HCT116 (cell line): ENCODE measurements at regions not wholly inside any gene's neighbourhood (a gene's known extent, or its start where the extent isn't known, plus 50 kb on each side); places are given as distances from the start of the nearest gene placed in this dataset.

Experiments
- ATAC-seq: fragments of 200-7000 bp; cut with Tn5 transposase; 2 replicates; pipeline ENCODE4 v1.9.1; 2020; ENCODE audit warnings: mild to moderate bottlenecking, moderate library complexity
- BruUV-seq: library from RNA; stranded (reverse); fragments of 400-500 nt; replicated peaks from 2 replicates; lab custom pipeline; 2021; lab: Mats Ljungman, UMichigan
- CTCF ChIA-PET: fragments of 300-600 bp; sonication (Branson Sonifier 250); formaldehyde crosslinking; loops from one replicate; lab custom pipeline; 2021; ENCODE audit warnings: antibody characterized with exemption; lab: Charles Lee
- POLR2A ChIA-PET: fragments of 300-600, 350-600 bp; sonication (Branson Sonifier 250); formaldehyde crosslinking; loops from one replicate; lab custom pipeline; 2021; ENCODE audit warnings: antibody characterized with exemption; lab: Charles Lee
- RAD21 ChIA-PET, 2 experiments: fragments of 300-600 bp; sonication (Branson Sonifier 250); formaldehyde crosslinking; loops; one replicate each; lab custom pipeline; 2023; ENCODE audit warnings: low total read pairs in 2 of 2; ENCODE audit not compliant: uncharacterized antibody in 2 of 2, unreplicated experiment in 2 of 2, low non-redundant PET in 1 of 2; lab: Charles Lee
- DNase-seq: peaks from one replicate; pipeline ENCODE4 v3.0.0-alpha.2; 2010; ENCODE audit warnings: low read depth, low spot score
- H2AFZ ChIP-seq: fragments of 200-600 bp; shearing (Covaris generic), sonication (generic); 2 replicates; pipeline ENCODE4 v1.6.1; 2017; ENCODE audit warnings: low read depth, mixed run types, mixed read lengths, antibody characterized with exemption, low read length; ENCODE audit not compliant: poor library complexity, severe bottlenecking
- H3K27ac ChIP-seq: 2 replicates; pipeline ENCODE4 v1.5.1; 2012; ENCODE audit warnings: low read depth, low read length
- H3K27me3 ChIP-seq: fragments of 200-600 bp; sonication (generic); 2 replicates; pipeline ENCODE4 v1.6.1; 2016; ENCODE audit warnings: mixed run types, low read length, mixed read lengths; ENCODE audit not compliant: insufficient read depth
- H3K36me3 ChIP-seq, 2 experiments: fragments of 200-500 bp in 1 of 2; fragments of 200-600 bp in 1 of 2; sonication (Bioruptor generic) in 1 of 2; sonication (generic) in 1 of 2; 2 replicates each; pipeline versions ENCODE4 v1.5.1 to v1.6.1; 2014 to 2016; ENCODE audit warnings: low read length in 2 of 2, inconsistent platforms in 1 of 2, mixed read lengths in 1 of 2, mixed run types in 1 of 2; ENCODE audit not compliant: insufficient read depth in 2 of 2, control insufficient read depth in 1 of 2
- H3K4me1 ChIP-seq, 2 experiments: fragments of 200-600 bp in 1 of 2; sonication (generic) in 1 of 2; 2 replicates each; pipeline versions ENCODE4 v1.5.1 to v1.6.1; 2012 to 2017; ENCODE audit warnings: low read length in 2 of 2, inconsistent platforms in 1 of 2, mild to moderate bottlenecking in 1 of 2, mixed read lengths in 1 of 2, mixed run types in 1 of 2, moderate library complexity in 1 of 2; ENCODE audit not compliant: insufficient read depth in 2 of 2, control insufficient read depth in 1 of 2
- H3K4me2 ChIP-seq: fragments of 200-600 bp; sonication (generic); 2 replicates; pipeline ENCODE4 v1.6.1; 2017; ENCODE audit warnings: mixed run types, low read length, mixed read lengths
- H3K4me3 ChIP-seq, 2 experiments: fragments of 200-600 bp in 1 of 2; sonication (generic) in 1 of 2; replicated peaks in 1 of 2; 2 replicates each; pipeline ENCODE4 v1.5.1; 2011 to 2016; ENCODE audit warnings: low read length in 2 of 2, control low read depth in 1 of 2, low read depth in 1 of 2, mild to moderate bottlenecking in 1 of 2, mixed read lengths in 1 of 2, mixed run types in 1 of 2
- H3K79me2 ChIP-seq: fragments of 200-600 bp; sonication (generic); 2 replicates; pipeline ENCODE4 v1.6.1; 2017; ENCODE audit warnings: mild to moderate bottlenecking, mixed run types, low read length, moderate library complexity, mixed read lengths; ENCODE audit not compliant: insufficient read depth
- H3K9ac ChIP-seq: fragments of 200-600 bp; sonication (generic); 2 replicates; pipeline ENCODE4 v1.6.1; 2016; ENCODE audit warnings: low read length, mixed read lengths
- H3K9me2 ChIP-seq: fragments of 200-600 bp; sonication (generic), shearing (Covaris generic); 2 replicates; pipeline ENCODE4 v1.6.1; 2017; ENCODE audit warnings: mixed run types, mild to moderate bottlenecking, moderate library complexity; ENCODE audit not compliant: insufficient read depth
- H3K9me3 ChIP-seq, 2 experiments: fragments of 200-500 bp in 1 of 2; fragments of 200-600 bp in 1 of 2; sonication (Bioruptor generic) in 1 of 2; sonication (generic) in 1 of 2; 2 replicates each; pipeline ENCODE4 v1.6.1; 2014 to 2017; ENCODE audit warnings: low read length in 2 of 2, mixed read lengths in 2 of 2, inconsistent platforms in 1 of 2, low read depth in 1 of 2, mild to moderate bottlenecking in 1 of 2, mixed run types in 1 of 2, moderate library complexity in 1 of 2; ENCODE audit not compliant: control insufficient read depth in 1 of 2, insufficient read depth in 1 of 2
- H4K20me1 ChIP-seq: fragments of 200-600 bp; sonication (generic), shearing (Covaris generic); 2 replicates; pipeline ENCODE4 v1.6.1; 2017; ENCODE audit warnings: mixed run types, mild to moderate bottlenecking, moderate library complexity; ENCODE audit not compliant: insufficient read depth
- ATF3 ChIP-seq: IDR thresholded peaks from 2 replicates; pipeline ENCODE4 v1.6.1; 2012
- CBX3 ChIP-seq: IDR thresholded peaks from 2 replicates; pipeline ENCODE4 v1.6.1; 2012; ENCODE audit warnings: low read depth
- CTCF ChIP-seq, 3 experiments: fragments of 200-600 bp in 1 of 3; sonication (generic) in 1 of 3; IDR thresholded peaks in 2 of 3; conservative IDR thresholded peaks in 1 of 3; 2 replicates each; pipeline ENCODE4 v1.5.1; 2012 to 2017; ENCODE audit warnings: low read depth in 2 of 3, low read length in 2 of 3, antibody characterized with exemption in 1 of 3, borderline replicate concordance in 1 of 3, control low read depth in 1 of 3, mild to moderate bottlenecking in 1 of 3, mixed read lengths in 1 of 3, mixed run types in 1 of 3, moderate library complexity in 1 of 3; ENCODE audit not compliant: insufficient read depth in 1 of 3
- ELF1 ChIP-seq: IDR thresholded peaks from 2 replicates; pipeline ENCODE4 v1.6.1; 2012; ENCODE audit warnings: low read depth, borderline replicate concordance
- FOSL1 ChIP-seq: IDR thresholded peaks from 2 replicates; pipeline ENCODE4 v1.6.1; 2012; ENCODE audit warnings: low read depth
- JUND ChIP-seq: IDR thresholded peaks from 2 replicates; pipeline ENCODE4 v1.6.1; 2012
- RAD21 ChIP-seq: IDR thresholded peaks from 2 replicates; pipeline ENCODE4 v1.6.1; 2012; ENCODE audit warnings: low read depth, mild to moderate bottlenecking
- REST ChIP-seq: IDR thresholded peaks from 2 replicates; pipeline ENCODE4 v1.6.1; 2012; ENCODE audit warnings: low read depth
- SIN3A ChIP-seq: IDR thresholded peaks from 2 replicates; pipeline ENCODE4 v1.6.1; 2012; ENCODE audit warnings: low read depth
- SP1 ChIP-seq: IDR thresholded peaks from 2 replicates; pipeline ENCODE4 v1.6.1; 2012; ENCODE audit warnings: low read depth
- SRF ChIP-seq: IDR thresholded peaks from 2 replicates; pipeline ENCODE4 v1.6.1; 2012; ENCODE audit warnings: low read depth
- TCF7L2 ChIP-seq: IDR thresholded peaks from 2 replicates; pipeline ENCODE4 v1.7.0; 2011; ENCODE audit warnings: borderline replicate concordance, inconsistent platforms; ENCODE audit not compliant: insufficient read depth, insufficient read length; ENCODE audit errors: extremely low read depth
- ZBTB33 ChIP-seq: IDR thresholded peaks from 2 replicates; pipeline ENCODE4 v1.6.1; 2011; ENCODE audit warnings: mild to moderate bottlenecking, low read length, moderate library complexity; ENCODE audit not compliant: insufficient replicate concordance; ENCODE audit errors: extremely low read depth
- intact Hi-C: fragments of 100-400 bp; cut with micrococcal nuclease; formaldehyde crosslinking; loops from 2 replicates; pipeline ENCODE4 v1.10.0; 2022

GRCh38 chr4:44804301-44804700 is 77.9 kb upstream of the GNPDA2 start:
- ChIA-PET CTCF (no interaction called here), POLR2A (no interaction called here)
- Histone ChIP-seq H3K27me3 (no peaks in the 10 kb centered on the region), H3K79me2 (no peaks in the 10 kb centered on the region), H3K36me3 (no peaks in the 10 kb centered on the region), H3K4me3 (no peak overlapping the region), H3K4me2 (no peak overlapping the region), H3K9me2 (no peaks in the 10 kb centered on the region), H3K4me1 (no peaks in the 10 kb centered on the region), H4K20me1 (no peaks in the 10 kb centered on the region), H3K27ac (no peak overlapping the region)
- no peak for ATAC-seq
- intact Hi-C loops: no loop called here
- no peak for DNase-seq
- TF ChIP-seq ELF1 (no peak), REST (no peak)
- TF ChIP-seq, all 23 proteins: peak for 0
- no TSS peak for BruUV-seq
- RAD21 ChIA-PET: no interaction called here
- H3K9me3 ChIP-seq: no peaks in the 10 kb centered on the region; a peak in 1 of 4 replicates
- no peak overlapping the region for H3K9ac ChIP-seq
- no peak overlapping the region for H2AFZ ChIP-seq

GRCh38 chr4:44801384-44801783 is 75.0 kb upstream of the GNPDA2 start:
- ChIA-PET POLR2A (no interaction called here), CTCF (no interaction called here), RAD21 (no interaction called here)
- Histone ChIP-seq H3K79me2 (no peaks in the 10 kb centered on the region), H3K4me3 (no peak overlapping the region), H3K9me3 (no peaks in the 10 kb centered on the region; a peak in 1 of 4 replicates), H2AFZ (no peak overlapping the region), H4K20me1 (no peaks in the 10 kb centered on the region), H3K27me3 (no peaks in the 10 kb centered on the region), H3K4me1 (no peaks in the 10 kb centered on the region), H3K4me2 (no peak overlapping the region), H3K9ac (no peak overlapping the region), H3K27ac (no peak overlapping the region), H3K9me2 (no peaks in the 10 kb centered on the region), H3K36me3 (no peaks in the 10 kb centered on the region)
- BruUV-seq: no TSS peak
- intact Hi-C loops: no loop called here
- DNase-seq: no peak
- ATAC-seq: no peak
- TF ChIP-seq CTCF (IDR thresholded peaks at IDR 0.05 in 2 of 3, conservative IDR thresholded peaks at IDR 0.05 in 1 of 3; ENCODE audit: borderline replicate concordance in 1 of 3, insufficient read depth in 1 of 3, low read depth in 2 of 3, low read length in 2 of 3) (no peak), CBX3 (no peak), SRF (no peak), ZBTB33 (no peak), ELF1 (no peak), FOSL1 (no peak), JUND (no peak), SP1 (no peak), SIN3A (no peak), TCF7L2 (no peak), ATF3 (no peak), RAD21 (no peak)
